ENCODE measurements at regions not wholly inside any gene's neighbourhood (a gene's known extent, or its start where the extent isn't known, plus 50 kb on each side); places are given as distances from the start of the nearest gene placed in this dataset.

DNA sequence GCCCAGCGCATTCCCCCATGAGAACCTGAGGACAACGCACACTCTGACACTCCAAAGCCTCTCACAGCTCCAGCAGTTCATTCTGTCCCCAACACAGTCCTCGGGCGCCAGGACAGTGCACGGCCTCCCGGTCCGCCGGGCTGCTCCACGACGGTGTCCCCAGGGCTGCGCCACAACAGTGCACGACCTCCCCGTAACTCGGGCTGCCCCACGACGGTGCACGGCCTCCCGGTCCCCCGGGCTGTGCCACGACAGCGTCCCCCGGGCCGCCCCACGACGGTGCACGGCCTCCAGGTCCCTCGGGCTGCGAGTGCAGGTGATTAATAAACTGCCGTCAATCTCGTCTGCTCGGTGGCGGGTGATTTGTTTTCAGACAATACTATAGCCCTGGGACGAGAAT lies 585.1 kb upstream of the FRG1 start:
- TF ChIP-seq, protein P1, sequence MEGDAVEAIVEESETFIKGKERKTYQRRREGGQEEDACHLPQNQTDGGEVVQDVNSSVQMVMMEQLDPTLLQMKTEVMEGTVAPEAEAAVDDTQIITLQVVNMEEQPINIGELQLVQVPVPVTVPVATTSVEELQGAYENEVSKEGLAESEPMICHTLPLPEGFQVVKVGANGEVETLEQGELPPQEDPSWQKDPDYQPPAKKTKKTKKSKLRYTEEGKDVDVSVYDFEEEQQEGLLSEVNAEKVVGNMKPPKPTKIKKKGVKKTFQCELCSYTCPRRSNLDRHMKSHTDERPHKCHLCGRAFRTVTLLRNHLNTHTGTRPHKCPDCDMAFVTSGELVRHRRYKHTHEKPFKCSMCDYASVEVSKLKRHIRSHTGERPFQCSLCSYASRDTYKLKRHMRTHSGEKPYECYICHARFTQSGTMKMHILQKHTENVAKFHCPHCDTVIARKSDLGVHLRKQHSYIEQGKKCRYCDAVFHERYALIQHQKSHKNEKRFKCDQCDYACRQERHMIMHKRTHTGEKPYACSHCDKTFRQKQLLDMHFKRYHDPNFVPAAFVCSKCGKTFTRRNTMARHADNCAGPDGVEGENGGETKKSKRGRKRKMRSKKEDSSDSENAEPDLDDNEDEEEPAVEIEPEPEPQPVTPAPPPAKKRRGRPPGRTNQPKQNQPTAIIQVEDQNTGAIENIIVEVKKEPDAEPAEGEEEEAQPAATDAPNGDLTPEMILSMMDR (IDR thresholded peaks at IDR 0.05) = no peak
- TF ChIP-seq, protein P2, sequence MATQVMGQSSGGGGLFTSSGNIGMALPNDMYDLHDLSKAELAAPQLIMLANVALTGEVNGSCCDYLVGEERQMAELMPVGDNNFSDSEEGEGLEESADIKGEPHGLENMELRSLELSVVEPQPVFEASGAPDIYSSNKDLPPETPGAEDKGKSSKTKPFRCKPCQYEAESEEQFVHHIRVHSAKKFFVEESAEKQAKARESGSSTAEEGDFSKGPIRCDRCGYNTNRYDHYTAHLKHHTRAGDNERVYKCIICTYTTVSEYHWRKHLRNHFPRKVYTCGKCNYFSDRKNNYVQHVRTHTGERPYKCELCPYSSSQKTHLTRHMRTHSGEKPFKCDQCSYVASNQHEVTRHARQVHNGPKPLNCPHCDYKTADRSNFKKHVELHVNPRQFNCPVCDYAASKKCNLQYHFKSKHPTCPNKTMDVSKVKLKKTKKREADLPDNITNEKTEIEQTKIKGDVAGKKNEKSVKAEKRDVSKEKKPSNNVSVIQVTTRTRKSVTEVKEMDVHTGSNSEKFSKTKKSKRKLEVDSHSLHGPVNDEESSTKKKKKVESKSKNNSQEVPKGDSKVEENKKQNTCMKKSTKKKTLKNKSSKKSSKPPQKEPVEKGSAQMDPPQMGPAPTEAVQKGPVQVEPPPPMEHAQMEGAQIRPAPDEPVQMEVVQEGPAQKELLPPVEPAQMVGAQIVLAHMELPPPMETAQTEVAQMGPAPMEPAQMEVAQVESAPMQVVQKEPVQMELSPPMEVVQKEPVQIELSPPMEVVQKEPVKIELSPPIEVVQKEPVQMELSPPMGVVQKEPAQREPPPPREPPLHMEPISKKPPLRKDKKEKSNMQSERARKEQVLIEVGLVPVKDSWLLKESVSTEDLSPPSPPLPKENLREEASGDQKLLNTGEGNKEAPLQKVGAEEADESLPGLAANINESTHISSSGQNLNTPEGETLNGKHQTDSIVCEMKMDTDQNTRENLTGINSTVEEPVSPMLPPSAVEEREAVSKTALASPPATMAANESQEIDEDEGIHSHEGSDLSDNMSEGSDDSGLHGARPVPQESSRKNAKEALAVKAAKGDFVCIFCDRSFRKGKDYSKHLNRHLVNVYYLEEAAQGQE (IDR thresholded peaks at IDR 0.05; ENCODE audit: insufficient read depth in 1 of 2, low read depth in 2 of 2, low read length in 1 of 2) = no peak
- no peak for TF ChIP-seq TCF7L2 (IDR thresholded peaks at IDR 0.05; ENCODE audit: low read depth, low read length)
- no peak for TF ChIP-seq SIN3A (IDR thresholded peaks at IDR 0.05; ENCODE audit: borderline replicate concordance, insufficient read depth, low read depth, low read length)
- TF ChIP-seq POLR2AphosphoS5 (IDR thresholded peaks at IDR 0.05; ENCODE audit: low read depth, low read length) = no peak
- BruUV-seq (replicated peaks) = no TSS peak
- no peaks in the 10 kb centered on the region for H3K36me3 ChIP-seq (ENCODE audit: control insufficient read depth, insufficient read depth, low read length)
- H3K27ac ChIP-seq (ENCODE audit: low read length) = no peak overlapping the region
- intact Hi-C loops (cut with micrococcal nuclease; ENCODE audit: unreplicated experiment) (no loop called here), in situ Hi-C loops (cut with HindIII; ENCODE audit: low pct_unique_long_range_greater_than_20kb, low sequenced_read_pairs) (no loop called here)
- ATAC-seq (no peak), DNase-seq (ENCODE audit: low read depth, low spot score) (no peak)
- no peaks in the 10 kb centered on the region for H3K27me3 ChIP-seq (ENCODE audit: control insufficient read depth, insufficient read depth, low read length)
- H3K9me3 ChIP-seq (ENCODE audit: control insufficient read depth, insufficient read depth, low read depth, low read length) = no peaks in the 10 kb centered on the region
- ChIA-PET CTCF (no interaction called here), POLR2A (no interaction called here)
- H3K4me3 ChIP-seq (ENCODE audit: low read depth in 2 of 2, low read length in 2 of 2) = no peak overlapping the region
- H3K4me1 ChIP-seq (ENCODE audit: control insufficient read depth, insufficient read depth, low read length) = no peaks in the 10 kb centered on the region

DNA sequence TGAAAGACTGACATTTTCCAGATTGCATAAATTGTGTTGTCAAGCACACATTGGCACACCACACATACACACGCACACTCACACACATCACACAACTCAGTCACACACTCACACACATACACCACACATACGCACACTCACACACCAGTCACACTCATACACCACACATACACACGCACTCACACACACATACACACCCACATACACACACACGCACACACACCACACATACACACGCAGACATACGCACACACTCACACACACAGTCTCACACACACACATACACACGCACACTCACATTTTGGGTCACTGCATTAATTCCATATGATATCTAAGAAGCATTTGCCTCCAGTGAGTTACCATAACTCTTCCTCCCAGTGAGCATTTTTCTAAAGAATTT lies 578.3 kb upstream of the FRG1 start:
- in situ Hi-C loops (cut with HindIII; ENCODE audit: low pct_unique_long_range_greater_than_20kb, low sequenced_read_pairs) (no loop called here), intact Hi-C loops (cut with micrococcal nuclease; ENCODE audit: unreplicated experiment) (no loop called here)
- Histone ChIP-seq H3K9me3 (ENCODE audit: control insufficient read depth, insufficient read depth, low read depth, low read length) (no peaks in the 10 kb centered on the region), H3K27ac (ENCODE audit: low read length) (no peak overlapping the region), H3K27me3 (ENCODE audit: control insufficient read depth, insufficient read depth, low read length) (no peaks in the 10 kb centered on the region), H3K36me3 (ENCODE audit: control insufficient read depth, insufficient read depth, low read length) (no peaks in the 10 kb centered on the region), H3K4me3 (ENCODE audit: low read depth in 2 of 2, low read length in 2 of 2) (no peak overlapping the region), H3K4me1 (ENCODE audit: control insufficient read depth, insufficient read depth, low read length) (no peaks in the 10 kb centered on the region)
- TF ChIP-seq TCF7L2 (IDR thresholded peaks at IDR 0.05; ENCODE audit: low read depth, low read length) (no peak), SIN3A (IDR thresholded peaks at IDR 0.05; ENCODE audit: borderline replicate concordance, insufficient read depth, low read depth, low read length) (no peak), POLR2AphosphoS5 (IDR thresholded peaks at IDR 0.05; ENCODE audit: low read depth, low read length) (no peak)
- TF ChIP-seq, protein P1 (IDR thresholded peaks at IDR 0.05) = no peak
- TF ChIP-seq, protein P2 (IDR thresholded peaks at IDR 0.05; ENCODE audit: insufficient read depth in 1 of 2, low read depth in 2 of 2, low read length in 1 of 2) = no peak
- ATAC-seq = no peak
- ChIA-PET POLR2A (no interaction called here), CTCF (no interaction called here)
- DNase-seq (ENCODE audit: low read depth, low spot score) = no peak
- BruUV-seq (replicated peaks) = no TSS peak
